NCI-H524 (cell line): ENCODE measurements at regions not wholly inside any gene's neighbourhood (a gene's known extent, or its start where the extent isn't known, plus 50 kb on each side); places are given as distances from the start of the nearest gene placed in this dataset.
"Not testable (repeated sequence)": the region's sequence is repeated elsewhere in the genome, so short reads cannot be mapped to it uniquely, and the experiment has no call there.

ENCODE experiments used
- DNase-seq, 2 experiments: peaks; one replicate each; lab custom pipeline; 2025; lab: John Stamatoyannopoulos, UW

- DNase-seq = peak; percentile 14 to 73
Measured at GRCh38 chr15:25624504-25625177, 185.8 kb upstream of the UBE3A start.

- DNase-seq = no peak
Measured at GRCh38 chr15:25623708-25624107, 184.9 kb upstream of the UBE3A start.

GRCh38 chr15:25620466-25620865 lies 181.6 kb upstream of the UBE3A start:
- DNase-seq = no peak

GRCh38 chr15:25619761-25620160 lies 180.9 kb upstream of the UBE3A start:
- DNase-seq = no peak

- DNase-seq = no peak
Measured at GRCh38 chr15:25619076-25619475, 180.3 kb upstream of the UBE3A start.

- no peak for DNase-seq
Measured at GRCh38 chr15:25618161-25618560, 179.3 kb upstream of the UBE3A start.

- DNase-seq = no peak
Measured at GRCh38 chr15:25616471-25616870, 177.6 kb upstream of the UBE3A start.

- no peak for DNase-seq
Measured at GRCh38 chr15:25613134-25613533, 174.3 kb upstream of the UBE3A start.

- DNase-seq = no peak
Measured at GRCh38 chr15:25611603-25612002, 172.8 kb upstream of the UBE3A start.

GRCh38 chr15:25609371-25609770 lies 170.5 kb upstream of the UBE3A start:
- DNase-seq = no peak

- no peak for DNase-seq
Measured at GRCh38 chr15:25608926-25609325, 170.1 kb upstream of the UBE3A start.

GRCh38 chr15:25605151-25605550 lies 166.3 kb upstream of the UBE3A start:
- DNase-seq = no peak

GRCh38 chr15:25600751-25601150 lies 161.9 kb upstream of the UBE3A start:
- no peak for DNase-seq

GRCh38 chr15:25597571-25597970 lies 158.7 kb upstream of the UBE3A start:
- DNase-seq = no peak

- no peak for DNase-seq
Measured at GRCh38 chr15:25596644-25597562, 158.1 kb upstream of the UBE3A start.

- DNase-seq = no peak
Measured at GRCh38 chr15:25587616-25588340, 149.0 kb upstream of the UBE3A start.

GRCh38 chr15:25582886-25583285 lies 144.1 kb upstream of the UBE3A start:
- DNase-seq = no peak

- DNase-seq = no peak
Measured at GRCh38 chr15:25579127-25579526, 140.3 kb upstream of the UBE3A start.

- no peak for DNase-seq
Measured at GRCh38 chr15:25572191-25572590, 133.4 kb upstream of the UBE3A start.

GRCh38 chr15:25568751-25569150 lies 129.9 kb upstream of the UBE3A start:
- DNase-seq = no peak

- DNase-seq = not testable (repeated sequence)
Measured at GRCh38 chr15:25566545-25566944, 127.7 kb upstream of the UBE3A start.

- no peak for DNase-seq
Measured at GRCh38 chr15:25565470-25566264, 126.8 kb upstream of the UBE3A start.
